HG03442 (cell line): ENCODE measurements at regions not wholly inside any gene's neighbourhood (a gene's known extent, or its start where the extent isn't known, plus 50 kb on each side); places are given as distances from the start of the nearest gene placed in this dataset.
"Not testable (repeated sequence)": the region's sequence is repeated elsewhere in the genome, so short reads cannot be mapped to it uniquely, and the experiment has no call there.

ENCODE experiments used
- ATAC-seq: cut with Tn5 transposase; IDR thresholded peaks from one replicate; pipeline ENCODE4 v1.9.1; 2021; ENCODE audit warnings: mild to moderate bottlenecking, moderate library complexity; ENCODE audit not compliant: unreplicated experiment

DNA sequence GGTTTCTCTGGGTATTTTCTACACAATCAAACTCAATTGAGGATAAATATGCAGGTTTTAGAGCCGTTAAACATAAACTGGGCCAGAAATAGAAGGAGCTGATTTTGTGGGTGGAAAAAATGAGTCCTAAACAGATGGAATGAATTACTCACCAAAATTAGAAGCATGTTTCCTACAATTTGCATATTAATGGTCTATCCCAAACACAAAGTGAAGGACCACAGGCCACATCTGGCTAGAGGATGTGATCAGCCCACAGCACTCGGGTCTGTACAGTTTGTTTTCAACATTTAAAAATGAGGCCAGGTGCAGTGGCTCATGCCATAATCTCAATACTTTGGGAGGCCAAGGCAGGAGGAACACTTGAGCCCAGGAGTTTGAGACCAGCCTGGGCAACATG, 296.3 kb downstream of the PREX1 start:
- no peak for ATAC-seq

DNA sequence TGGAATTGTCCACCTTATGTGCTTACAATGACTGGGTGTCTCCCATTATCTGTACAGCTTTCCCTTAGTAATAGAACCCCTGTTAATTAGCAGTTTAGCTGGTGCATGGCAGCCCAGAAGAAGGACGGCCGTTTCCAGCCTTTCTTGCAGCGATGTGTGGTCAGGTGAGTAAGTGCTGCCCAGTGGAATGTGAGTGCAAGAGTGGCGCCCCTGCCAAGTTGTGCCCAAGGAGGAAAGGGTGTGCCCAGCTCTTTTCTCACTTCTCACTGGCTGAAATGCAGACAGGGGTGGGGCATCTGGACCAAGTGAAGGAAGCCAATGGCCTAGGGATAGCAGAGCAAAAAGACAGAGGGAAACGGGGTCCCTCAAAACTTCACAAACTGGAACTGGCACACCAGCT, 296.8 kb downstream of the PREX1 start:
- ATAC-seq, result no peak

DNA sequence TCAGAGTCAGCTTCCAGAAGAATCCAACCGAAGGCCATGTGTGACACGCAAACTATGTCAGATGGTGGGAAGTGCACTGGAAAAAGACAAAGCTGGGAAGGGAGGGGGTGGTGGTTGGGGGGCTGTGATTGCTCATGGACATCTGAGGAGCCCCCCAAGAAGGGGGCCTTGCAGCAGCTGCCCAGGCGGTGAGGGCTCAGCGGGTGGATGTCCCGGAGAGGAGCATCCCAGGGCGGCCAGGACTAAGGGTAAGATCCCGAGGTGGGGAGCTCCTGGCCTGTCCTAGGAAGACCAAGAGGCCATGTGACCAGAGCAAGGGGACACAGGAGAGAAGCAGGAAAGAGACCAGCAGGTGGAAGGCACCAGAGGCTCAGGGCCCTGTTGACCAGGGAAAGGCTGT, 299.5 kb downstream of the PREX1 start:
- no peak for ATAC-seq

DNA sequence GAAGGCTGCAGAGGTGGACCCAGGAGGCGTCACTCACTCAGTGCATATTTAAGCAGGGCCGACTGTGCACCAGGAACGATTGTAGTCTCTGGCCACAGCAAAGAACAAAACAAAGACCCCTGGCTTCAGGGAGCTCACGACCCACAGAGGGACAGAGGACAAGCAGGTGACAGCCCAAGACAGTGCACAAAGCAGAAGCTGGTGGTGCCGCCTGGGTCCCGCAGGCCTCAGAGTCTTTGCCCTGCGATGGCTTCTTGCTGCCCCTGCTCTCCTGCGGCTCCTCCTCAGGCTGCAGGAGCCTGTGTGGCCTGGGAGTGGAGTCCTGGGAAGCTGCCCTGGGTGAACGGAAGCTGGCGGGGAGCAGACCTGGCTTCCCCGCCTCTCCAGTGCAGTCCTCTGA, 300.0 kb downstream of the PREX1 start:
- no peak for ATAC-seq

DNA sequence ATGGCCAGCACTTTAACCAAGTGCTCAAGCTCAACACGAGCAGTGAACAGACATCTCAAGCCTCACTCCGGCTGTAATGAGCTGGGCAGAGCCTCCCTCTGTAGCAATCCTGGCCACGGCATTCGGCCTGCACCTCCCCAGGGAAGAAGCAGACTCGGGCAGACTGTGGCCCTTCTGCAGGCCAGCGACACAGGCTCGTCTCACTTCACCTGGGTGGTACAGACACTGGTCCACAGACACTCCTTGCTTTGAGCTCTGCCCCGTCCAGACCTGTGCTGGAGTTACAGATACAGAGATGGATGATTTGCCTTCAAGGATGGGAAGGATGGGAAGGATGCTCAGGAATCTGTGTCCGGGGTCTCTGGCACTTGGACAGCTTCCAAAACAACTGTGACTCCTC, 300.9 kb downstream of the PREX1 start:
- no peak for ATAC-seq

DNA sequence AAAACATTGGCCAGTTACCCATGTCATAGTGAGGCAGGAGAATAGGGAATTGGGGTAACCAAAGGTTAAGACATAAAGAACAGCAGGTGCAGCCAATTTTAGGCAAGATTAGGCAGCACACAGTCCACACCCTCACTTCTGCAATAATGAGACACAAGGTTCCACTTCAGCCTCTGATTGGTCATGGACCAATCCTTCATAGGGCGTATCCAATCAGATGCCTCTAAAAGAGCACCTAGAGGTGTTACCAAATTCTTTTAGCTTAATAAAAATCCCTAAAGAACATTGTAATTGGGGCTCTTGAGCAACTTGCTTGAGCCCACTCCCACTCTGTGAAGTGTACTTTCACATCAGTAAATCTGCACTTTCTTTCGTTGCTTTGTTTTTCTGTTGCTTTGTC, 302.4 kb downstream of the PREX1 start:
- ATAC-seq, result no peak

DNA sequence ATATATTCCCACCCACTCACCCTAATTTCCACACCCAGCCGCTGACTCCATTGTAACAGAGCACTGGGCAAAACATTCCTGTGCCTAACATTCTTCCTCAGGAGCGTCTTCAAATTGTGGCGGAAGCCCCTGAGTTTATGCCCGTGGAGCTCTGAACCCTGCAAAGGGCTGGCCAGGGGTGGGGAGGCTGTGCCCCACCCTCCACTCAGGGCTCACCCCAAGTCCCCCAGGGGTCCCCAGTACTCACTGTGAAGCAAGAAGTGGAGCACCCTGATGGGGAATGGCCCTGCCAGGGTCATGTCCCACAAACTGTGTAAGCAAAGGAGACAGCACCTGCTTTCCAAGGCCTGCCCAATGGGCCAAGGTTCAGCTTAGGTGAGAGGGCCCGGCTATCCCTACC, 303.2 kb downstream of the PREX1 start:
- no peak for ATAC-seq

DNA sequence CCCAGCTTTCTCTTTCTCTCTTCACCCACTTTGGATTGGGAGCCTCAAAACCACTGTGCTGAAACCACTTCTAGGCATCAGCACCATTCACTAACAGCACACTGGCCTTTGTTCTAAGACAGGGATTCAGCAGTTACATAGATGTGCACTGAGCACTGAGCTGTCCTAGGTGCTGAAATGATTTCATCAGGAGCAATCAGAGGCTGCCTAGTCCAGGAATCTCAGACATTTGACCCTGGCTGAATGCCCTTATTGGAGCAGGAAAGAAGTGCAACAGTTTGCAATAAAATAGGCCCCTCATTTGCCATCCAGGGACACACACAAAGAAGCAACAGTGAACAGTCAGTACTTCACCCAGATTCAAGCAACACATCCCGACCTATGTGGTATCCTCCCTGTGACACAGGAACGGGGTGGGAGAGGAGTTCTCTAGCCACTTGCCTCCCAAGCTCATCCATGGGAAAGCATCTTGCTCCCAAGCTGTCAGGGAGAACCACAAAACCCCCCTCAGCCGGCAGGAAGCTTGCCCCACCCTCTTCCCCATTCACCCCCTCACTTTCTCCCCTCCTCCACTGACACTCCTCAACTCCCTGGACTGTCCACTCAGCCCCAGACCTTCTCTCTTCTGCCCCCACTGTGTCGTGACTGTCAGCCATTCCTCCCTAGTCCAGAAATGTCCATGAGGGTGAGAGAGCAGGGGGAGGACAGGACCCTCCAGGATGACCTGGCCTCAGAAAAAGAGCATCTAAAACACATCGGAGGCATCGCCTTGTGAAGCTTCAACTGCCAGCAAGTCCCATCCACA, 304.4 kb downstream of the PREX1 start:
- no peak for ATAC-seq

DNA sequence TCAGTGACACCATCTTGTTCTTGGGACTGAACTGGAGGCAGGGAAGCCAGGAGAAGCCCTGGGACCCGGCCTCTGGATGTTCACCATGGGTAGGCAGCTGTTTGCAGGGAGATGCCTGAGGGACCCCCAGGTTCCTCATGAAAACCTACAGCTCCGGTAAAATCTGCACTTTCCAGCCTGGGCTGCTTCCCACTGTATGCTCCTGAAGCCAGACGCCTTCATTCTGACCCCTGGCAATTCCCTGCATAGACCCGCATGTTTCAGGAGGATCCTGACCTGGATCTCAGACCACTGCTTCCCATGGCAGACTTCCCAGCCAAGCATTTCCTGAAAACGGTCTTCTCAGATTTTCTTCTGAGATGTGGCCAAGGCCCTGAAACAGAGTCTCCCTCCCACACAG, 306.7 kb downstream of the PREX1 start:
- ATAC-seq, result no peak

DNA sequence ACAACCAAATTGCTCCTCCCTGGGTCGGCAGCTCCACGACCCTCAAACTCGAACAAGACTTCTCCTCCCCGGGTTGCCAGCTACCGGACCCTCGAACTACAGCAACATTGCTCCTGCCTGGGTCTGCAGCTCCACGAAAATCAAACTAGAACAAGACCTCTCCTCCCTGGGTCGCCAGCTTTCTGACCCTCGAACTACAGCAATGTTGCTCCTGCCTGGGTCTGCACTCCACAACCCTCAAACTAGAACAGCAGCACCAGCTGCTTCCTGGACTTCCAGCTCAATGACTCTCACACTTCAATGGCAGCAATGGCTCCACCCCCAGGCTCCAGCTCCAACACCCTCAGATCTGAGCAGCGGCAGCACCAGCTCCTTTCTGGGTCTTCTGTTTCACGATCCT, 311.6 kb downstream of the PREX1 start:
- ATAC-seq, result not testable (repeated sequence)

DNA sequence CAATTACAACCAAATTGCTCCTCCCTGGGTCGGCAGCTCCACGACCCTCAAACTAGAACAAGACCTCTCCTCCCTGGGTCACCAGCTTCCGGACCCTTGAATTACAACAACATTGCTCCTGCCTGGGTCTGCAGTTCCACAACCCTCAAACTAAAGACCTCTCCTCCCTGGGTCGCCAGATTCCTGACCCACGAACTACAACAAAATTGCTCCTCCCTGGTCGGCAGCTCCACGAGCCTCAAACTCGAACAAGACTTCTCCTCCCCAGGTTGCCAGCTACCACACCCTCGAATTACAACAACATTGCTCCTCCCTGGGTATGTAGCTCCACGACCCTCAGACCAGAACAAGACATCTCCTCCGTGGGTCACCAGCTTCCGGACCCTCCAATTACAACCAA, 313.2 kb downstream of the PREX1 start:
- ATAC-seq, result not testable (repeated sequence)

DNA sequence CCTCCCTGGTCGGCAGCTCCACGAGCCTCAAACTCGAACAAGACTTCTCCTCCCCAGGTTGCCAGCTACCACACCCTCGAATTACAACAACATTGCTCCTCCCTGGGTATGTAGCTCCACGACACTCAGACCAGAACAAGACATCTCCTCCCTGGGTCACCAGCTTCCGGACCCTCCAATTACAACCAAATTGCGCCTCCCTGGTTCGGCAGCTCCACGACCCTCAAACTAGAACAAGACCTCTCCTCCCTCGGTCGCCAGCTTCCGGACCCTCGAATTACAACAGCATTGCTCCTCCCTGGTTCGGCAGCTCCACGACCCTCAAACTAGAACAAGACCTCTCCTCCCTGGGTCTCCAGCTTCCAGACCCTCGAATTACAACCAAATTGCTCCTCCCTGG, 315.3 kb downstream of the PREX1 start:
- ATAC-seq, result not testable (repeated sequence)

DNA sequence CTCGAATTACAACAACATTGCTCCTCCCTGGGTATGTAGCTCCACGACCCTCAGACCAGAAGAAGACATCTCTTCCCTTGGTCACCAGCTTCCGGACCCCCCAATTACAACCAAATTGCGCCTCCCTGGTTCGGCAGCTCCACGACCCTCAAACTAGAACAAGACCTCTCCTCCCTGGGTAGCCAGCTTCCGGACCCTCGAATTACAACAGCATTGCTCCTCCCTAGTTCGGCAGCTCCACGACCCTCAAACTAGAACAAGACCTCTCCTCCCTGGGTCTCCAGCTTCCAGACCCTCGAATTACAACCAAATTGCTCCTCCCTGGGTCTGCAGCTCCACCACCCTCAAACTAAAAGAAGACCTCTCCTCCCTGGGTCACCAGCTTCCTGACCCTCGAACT, 322.7 kb downstream of the PREX1 start:
- ATAC-seq, result not testable (repeated sequence)

DNA sequence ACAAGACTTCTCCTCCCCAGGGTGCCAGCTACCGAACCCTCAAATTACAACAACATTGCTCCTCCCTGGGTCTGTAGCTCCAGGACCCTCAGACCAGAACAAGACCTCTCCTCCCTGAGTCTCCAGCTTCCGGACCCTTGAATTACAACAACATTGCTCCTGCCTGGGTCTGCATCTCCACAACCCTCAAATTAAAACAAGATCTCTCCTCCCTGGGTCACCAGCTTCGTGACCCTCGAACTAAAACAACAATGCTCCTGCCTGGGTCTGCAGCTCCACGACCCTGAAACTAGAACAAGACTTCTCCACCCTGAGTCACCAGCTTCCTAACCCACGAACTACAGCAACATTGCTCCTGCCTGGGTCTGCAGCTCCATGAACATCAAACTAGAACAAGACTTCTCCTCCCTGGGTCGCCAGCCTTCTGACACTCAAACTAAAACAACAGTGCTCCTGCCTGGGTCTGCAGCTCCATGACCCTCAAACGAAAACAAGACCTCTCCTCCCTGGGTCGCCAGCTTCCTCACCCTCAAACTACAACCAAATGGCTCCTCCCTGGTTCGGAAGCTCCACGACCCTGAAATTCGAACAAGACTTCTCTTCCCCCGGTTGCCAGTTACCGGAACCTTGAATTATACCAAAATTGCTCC, 324.5 kb downstream of the PREX1 start:
- no peak for ATAC-seq

DNA sequence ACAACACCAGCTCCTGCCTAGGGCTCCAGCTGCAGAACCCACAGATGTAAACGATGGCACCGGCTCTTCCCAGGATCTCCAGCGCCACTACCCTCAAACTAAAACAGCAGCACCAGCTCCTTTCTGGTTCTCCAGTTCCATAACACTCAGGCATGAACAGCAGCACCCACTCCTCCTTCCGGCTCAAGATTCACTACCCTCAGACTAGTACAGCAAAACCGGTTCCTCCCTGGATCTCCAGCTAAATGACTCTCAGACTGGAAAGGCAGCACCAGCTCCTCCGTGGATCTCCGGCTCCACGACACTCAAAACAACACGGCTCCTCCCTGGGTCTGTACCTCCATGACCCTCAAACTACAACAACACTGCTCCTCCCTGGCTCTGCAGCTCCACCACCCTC, 325.0 kb downstream of the PREX1 start:
- ATAC-seq, result no peak

DNA sequence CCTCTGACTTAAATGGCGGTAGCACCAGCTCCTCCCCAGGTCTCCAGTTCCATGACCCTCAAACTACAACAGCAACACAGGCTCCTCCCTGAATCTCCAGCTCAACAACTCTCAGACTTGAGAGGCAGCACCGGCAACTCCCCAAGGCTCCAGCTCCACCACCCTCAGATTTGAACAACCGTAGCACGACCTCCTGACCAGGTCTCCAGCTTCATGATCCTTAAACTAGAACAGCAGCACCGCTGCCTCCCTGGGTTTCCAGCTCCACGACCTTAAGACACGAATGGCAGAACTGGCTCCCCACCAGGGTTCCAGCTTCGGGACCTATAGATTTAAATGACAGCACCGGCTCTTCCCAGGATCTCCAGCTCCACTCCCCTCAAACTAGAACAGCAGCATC, 325.8 kb downstream of the PREX1 start:
- ATAC-seq, result no peak

DNA sequence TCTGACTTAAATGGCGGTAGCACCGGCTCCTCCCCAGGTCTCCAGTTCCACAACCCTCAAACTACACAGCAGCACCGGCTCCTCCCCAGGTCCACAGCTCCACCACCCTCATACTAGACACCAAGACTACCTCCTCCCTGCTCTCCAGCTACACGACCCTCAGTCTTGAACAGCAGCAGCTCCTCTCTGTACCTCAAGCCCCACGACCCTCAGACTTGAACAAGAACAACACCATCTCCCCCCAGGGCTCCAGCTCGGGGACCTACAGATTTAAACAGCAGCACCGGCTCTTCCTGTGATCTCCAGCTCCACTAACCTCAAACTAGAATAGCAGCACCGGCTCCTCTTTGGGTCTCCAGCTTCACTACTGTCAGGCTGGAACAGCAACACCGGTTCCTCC, 326.9 kb downstream of the PREX1 start:
- not testable (repeated sequence) for ATAC-seq

DNA sequence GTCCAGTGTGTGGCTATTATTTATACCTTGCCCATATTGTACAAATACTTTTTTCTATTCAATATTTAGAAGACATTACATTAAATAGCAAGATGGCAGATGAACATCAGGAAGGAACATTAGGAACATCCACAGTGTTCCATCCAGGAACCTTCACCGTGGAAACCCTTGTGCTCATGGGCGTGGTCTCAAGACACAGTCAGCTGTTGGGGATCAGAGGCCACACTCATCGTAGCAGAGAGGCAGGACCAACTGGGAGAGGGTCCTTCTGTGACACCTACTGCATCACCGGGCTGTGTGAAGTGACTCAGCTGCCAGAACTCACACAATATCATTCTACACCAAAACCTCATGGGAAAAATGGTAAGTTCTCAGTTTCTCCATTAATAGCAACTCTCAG, 328.9 kb downstream of the PREX1 start:
- not testable (repeated sequence) for ATAC-seq

DNA sequence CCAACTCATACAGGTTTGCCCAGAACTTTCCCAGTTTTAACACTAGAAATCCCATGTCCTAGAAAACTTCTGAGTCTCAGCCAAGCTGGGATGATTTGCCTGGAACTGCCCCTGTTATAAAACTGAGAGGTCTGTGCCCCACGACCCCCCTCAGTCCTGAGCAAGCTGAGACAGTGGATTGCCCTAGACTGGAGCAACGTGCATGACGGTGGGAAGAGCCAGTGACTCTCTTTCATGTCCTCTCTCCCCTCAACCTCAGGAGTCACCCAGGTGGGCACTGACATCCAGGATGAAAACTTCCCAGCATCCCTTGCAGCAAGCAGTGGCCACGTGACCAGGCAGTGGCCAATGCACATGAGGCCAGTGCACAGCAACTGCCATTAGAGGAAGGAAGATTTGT, 329.7 kb downstream of the PREX1 start:
- ATAC-seq, result not testable (repeated sequence)

DNA sequence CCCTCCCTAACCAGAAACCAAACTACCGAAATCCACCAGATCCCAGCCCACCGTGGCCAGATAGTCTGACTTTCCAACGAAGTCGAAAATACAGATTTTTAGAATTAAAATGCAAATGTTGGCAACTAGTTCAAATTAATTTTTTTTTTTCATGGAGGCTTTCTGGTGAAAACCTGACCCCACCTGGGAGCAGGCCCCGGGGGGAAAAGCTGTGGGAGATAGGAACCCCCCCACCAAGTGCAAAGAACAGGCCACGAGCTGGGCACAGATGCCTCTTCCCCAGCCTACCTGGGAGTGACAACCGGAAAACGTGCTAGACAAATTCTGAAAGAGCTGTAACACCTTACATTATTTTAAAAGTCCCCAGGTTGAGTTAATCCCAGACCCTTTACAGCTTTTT, 333.8 kb downstream of the PREX1 start:
- ATAC-seq, result no peak

DNA sequence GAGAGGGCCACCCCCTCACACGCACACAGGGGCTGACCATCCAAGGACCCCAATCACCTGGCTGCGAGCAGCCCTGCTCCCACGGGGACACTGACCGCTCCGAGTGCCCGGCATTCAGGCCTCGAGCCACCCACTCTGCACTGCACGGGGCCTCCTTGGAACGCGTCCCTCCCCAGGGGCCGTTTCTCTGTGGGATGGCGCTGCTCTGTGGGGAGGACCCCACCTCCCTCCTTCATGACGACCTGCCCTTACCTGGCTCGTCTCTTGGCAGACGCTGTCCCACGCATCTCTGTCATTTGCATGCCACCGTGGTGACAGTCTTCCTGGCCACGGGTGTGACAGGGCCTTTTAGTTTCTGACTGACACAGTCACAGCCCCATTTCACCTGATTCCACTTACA, 334.5 kb downstream of the PREX1 start:
- ATAC-seq, result not testable (repeated sequence)

DNA sequence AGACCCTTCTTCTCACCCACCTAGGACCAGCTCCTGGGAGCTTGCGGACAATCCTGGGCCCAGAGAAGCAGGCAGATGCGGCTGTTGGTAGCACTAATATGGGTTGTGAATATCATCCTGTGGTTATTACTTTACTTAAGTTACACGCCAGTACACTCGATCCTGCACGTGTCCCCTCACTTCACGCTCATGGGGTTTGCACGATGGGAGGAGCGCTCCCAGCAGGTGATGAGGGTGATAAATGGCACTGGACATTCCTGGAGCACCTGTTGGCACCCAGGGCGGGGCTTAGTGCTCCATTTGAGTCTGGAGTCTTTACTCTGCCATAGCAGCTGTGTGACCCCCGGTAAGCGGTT, 335.1 kb downstream of the PREX1 start:
- ATAC-seq, result no peak
